Upper lobe of left lung (tissue), 4 donors: ENCODE measurements at regions not wholly inside any gene's neighbourhood (a gene's known extent, or its start where the extent isn't known, plus 50 kb on each side); places are given as distances from the start of the nearest gene placed in this dataset.

Source experiments
- CTCF ChIP-seq, 6 experiments: fragments of 450-650 bp in 4 of 6; fragments of 200-600 bp in 2 of 6; sonication (generic) in 2 of 6; IDR thresholded peaks; one replicate each; pipeline ENCODE4 v1.5.1; 2016 to 2019; ENCODE audit warnings: antibody characterized with exemption in 6 of 6
- POLR2A ChIP-seq, 4 donors: fragments of 450-650 bp; IDR thresholded peaks; one replicate each; pipeline ENCODE4 v1.5.1; 2016 to 2017; ENCODE audit warnings: antibody characterized with exemption in 4 of 4, mild to moderate bottlenecking in 2 of 4

- no peak for TF ChIP-seq CTCF (IDR thresholded peaks at IDR 0.05)
- no peak for TF ChIP-seq POLR2A (IDR thresholded peaks at IDR 0.05)
Measured at GRCh38 chr18:60112369-60112768, 212.6 kb downstream of the PMAIP1 start.
